Small intestine (tissue), 7 donors: ENCODE measurements at regions not wholly inside any gene's neighbourhood (a gene's known extent, or its start where the extent isn't known, plus 50 kb on each side); places are given as distances from the start of the nearest gene placed in this dataset.
"Not testable (repeated sequence)": the region's sequence is repeated elsewhere in the genome, so short reads cannot be mapped to it uniquely, and the experiment has no call there.

Experiments used
- DNase-seq, 2 donors: peaks; one replicate each; pipeline versions ENCODE4 v3.0.0 to v3.0.0-alpha.2; 2013
- FAIRE-seq: peaks from 2 replicates; lab custom pipeline; 2012; peaks lifted over from hg19 to GRCh38; lab: Jason Lieb, UNC
- H3K27ac ChIP-seq, 3 donors: one replicate each; pipeline ENCODE4 v1.5.1; 2013; ENCODE audit warnings: low read length in 2 of 3, mild to moderate bottlenecking in 2 of 3, control low read depth in 1 of 3, inconsistent platforms in 1 of 3, low read depth in 1 of 3, moderate library complexity in 1 of 3
- H3K27me3 ChIP-seq, 3 donors: one replicate each; pipeline ENCODE4 v1.6.1; 2013; ENCODE audit warnings: low read length in 3 of 3, inconsistent platforms in 1 of 3; ENCODE audit not compliant: control insufficient read depth in 3 of 3, insufficient read depth in 3 of 3
- H3K36me3 ChIP-seq, 3 donors: one replicate each; pipeline ENCODE4 v1.6.1; 2013; ENCODE audit warnings: low read length in 3 of 3, inconsistent platforms in 1 of 3, low read depth in 1 of 3, mild to moderate bottlenecking in 1 of 3, moderate library complexity in 1 of 3; ENCODE audit not compliant: control insufficient read depth in 3 of 3, insufficient read depth in 2 of 3
- H3K4me1 ChIP-seq, 3 donors: one replicate each; pipeline ENCODE4 v1.6.1; 2013; ENCODE audit warnings: low read length in 2 of 3, inconsistent platforms in 1 of 3, low read depth in 1 of 3, mild to moderate bottlenecking in 1 of 3, moderate library complexity in 1 of 3; ENCODE audit not compliant: control insufficient read depth in 3 of 3, insufficient read depth in 2 of 3
- H3K4me3 ChIP-seq, 3 donors: one replicate each; pipeline ENCODE4 v1.5.1; 2013; ENCODE audit warnings: low read length in 3 of 3, control low read depth in 1 of 3, inconsistent platforms in 1 of 3, low read depth in 1 of 3, mild to moderate bottlenecking in 1 of 3, moderate library complexity in 1 of 3
- H3K9me3 ChIP-seq, 2 donors: one replicate each; pipeline ENCODE4 v1.6.1; 2013; ENCODE audit warnings: low read depth in 1 of 2, low read length in 1 of 2; ENCODE audit not compliant: control insufficient read depth in 2 of 2, insufficient read depth in 1 of 2
- WGBS, 3 donors: extraction: QIAGEN DNeasy Blood & Tissue Kit; methylation state at CpG; one replicate each; pipeline ENCODE4 v1.1.7; 2013; 5-methylcytosine and 5-hydroxymethylcytosine counted together
- donor health status: healthy with polysubstance abuse.
- donor health status: control.
- donor health status: control.
- donor health status: Bipolar disorder and iron deficiency.
- donor health status: healthy.

DNA sequence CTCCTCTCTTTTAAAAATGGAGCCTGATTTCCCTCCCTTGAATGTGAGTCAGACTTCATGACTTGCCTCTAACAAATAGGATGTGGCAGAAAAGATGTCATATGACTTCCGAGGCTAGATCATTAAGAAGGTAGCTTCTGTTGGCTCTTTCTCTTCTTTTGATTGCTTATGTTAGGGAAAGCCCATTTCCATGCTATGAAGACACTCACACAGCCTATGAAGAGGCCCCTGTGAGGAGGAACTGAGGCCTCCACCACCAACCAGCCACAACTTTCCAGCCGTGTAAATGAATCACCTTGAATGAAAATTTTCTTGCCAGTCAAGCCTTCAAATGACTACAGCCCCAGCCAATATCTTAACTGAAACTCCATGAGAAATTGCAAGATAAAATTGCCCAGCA lies 413.4 kb downstream of the TMEM38B start:
- no peaks in the 10 kb centered on the region for H3K4me1 ChIP-seq
- FAIRE-seq (no peak), DNase-seq (no peak)
- WGBS, 3 donors = 34 to 70% (median 68%) methylated on average over 2 of the region's 2 CpGs
- H3K27me3 ChIP-seq = no peaks in the 10 kb centered on the region
- H3K27ac ChIP-seq = no peak overlapping the region
- H3K9me3 ChIP-seq = no peaks in the 10 kb centered on the region
- H3K4me3 ChIP-seq = no peak overlapping the region
- no peaks in the 10 kb centered on the region for H3K36me3 ChIP-seq

- H3K4me1 ChIP-seq, DNase-seq, H3K9me3 ChIP-seq, FAIRE-seq, H3K27me3 ChIP-seq, H3K36me3 ChIP-seq, H3K4me3 ChIP-seq, H3K27ac ChIP-seq: not testable (repeated sequence)
- 39 to 77% (median 62%) methylated on average over 3 of the region's 3 CpGs for WGBS, 3 donors
Measured at GRCh38 chr9:106109706-106110105, 415.4 kb downstream of the TMEM38B start.

DNA sequence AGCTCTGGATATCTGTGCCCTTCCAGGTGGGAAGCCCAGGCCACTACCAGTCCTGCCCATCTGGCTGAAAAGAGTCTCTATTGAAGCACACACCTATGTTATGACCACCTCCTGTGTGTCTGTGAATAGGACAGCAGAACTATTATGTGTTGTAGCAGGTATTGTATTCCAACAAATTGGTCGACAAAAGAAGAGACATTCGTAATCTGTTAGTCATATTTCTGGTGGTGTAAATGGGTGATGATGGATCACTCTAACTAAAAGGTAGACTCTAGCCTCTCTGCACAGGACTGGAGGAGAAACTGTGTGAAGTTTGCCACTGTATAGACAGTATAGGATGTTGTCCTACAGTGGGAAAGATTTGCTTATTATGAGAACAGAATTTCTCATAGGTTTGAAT lies 416.1 kb downstream of the TMEM38B start:
- DNase-seq = no peak
- H3K27me3 ChIP-seq = no peaks in the 10 kb centered on the region
- no peak overlapping the region for H3K27ac ChIP-seq
- FAIRE-seq = no peak
- 87 to 95% (median 94%) methylated on average over 2 of the region's 2 CpGs for WGBS, 3 donors
- no peaks in the 10 kb centered on the region for H3K4me1 ChIP-seq
- H3K4me3 ChIP-seq = no peak overlapping the region
- no peaks in the 10 kb centered on the region for H3K36me3 ChIP-seq
- H3K9me3 ChIP-seq = no peaks in the 10 kb centered on the region

DNA sequence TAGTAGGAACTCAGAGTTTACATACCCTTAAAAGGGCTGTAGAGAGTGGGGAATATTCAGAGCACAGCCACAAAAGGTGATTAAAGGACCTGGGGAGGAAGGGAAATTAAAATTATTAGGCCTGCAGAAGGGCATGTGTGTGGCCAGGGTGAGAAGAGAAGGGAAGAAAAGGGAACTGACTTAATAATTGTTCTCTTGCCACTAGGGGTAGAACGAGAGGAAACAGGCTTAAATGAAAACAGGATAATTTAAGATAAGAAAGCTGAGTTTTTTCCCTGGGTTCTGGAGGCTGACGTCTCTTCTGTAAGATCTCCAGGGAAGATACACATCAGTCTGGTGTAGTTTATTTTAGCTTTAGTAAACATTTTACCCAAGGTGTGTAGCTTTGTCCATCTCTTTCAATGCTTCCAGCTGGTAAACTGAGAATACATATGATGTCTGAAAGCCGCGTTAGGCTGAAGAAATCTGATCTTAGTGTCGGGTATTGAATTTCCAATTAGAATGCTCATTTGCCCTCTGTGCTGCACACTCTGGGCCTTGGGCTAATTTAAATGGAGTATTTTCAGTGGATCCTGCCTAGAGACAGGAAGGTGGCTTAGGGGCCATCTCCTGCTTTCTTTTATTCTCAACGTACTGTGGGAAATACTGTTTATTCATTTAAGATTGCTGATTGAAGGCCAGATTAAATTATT lies 416.8 kb downstream of the TMEM38B start:
- Histone ChIP-seq H3K4me3 (no peak overlapping the region), H3K4me1 (no peaks in the 10 kb centered on the region), H3K27ac (no peak overlapping the region), H3K36me3 (no peaks in the 10 kb centered on the region), H3K9me3 (no peaks in the 10 kb centered on the region), H3K27me3 (no peaks in the 10 kb centered on the region)
- FAIRE-seq (no peak), DNase-seq (no peak)
- 34 to 50% (median 43%) methylated on average over 6 of the region's 6 CpGs for WGBS, 3 donors

DNA sequence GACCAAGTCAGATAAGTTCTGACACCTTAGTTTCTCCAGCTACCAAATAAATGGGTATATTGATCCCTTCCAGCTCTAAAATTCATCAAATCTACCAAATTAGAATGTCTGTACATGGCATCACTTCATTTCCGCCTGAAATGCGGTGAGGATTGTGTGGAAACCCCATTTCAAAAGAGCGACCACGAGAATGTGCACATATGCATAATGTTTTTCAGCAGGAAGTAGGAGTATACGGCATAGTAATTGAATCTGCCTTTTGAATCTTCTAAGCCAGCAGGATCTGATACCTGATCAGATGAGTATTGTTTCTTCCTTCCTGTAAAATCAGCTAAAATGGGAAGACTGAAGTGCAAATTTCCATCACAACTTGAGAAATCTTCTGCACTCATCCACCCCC lies 418.6 kb downstream of the TMEM38B start:
- no peaks in the 10 kb centered on the region for H3K27me3 ChIP-seq
- no peak overlapping the region for H3K4me3 ChIP-seq
- H3K36me3 ChIP-seq = no peaks in the 10 kb centered on the region
- H3K27ac ChIP-seq = no peak overlapping the region
- FAIRE-seq = no peak
- no peak for DNase-seq
- no peaks in the 10 kb centered on the region for H3K9me3 ChIP-seq
- H3K4me1 ChIP-seq = no peaks in the 10 kb centered on the region
- 88 to 91% (median 89%) methylated on average over 5 of the region's 5 CpGs for WGBS, 3 donors

- 75 to 92% (median 87%) methylated on average over 3 of the region's 3 CpGs for WGBS, 3 donors
- no peak overlapping the region for H3K4me3 ChIP-seq
- no peak for DNase-seq
- no peaks in the 10 kb centered on the region for H3K4me1 ChIP-seq
- no peak for FAIRE-seq
- H3K9me3 ChIP-seq = no peaks in the 10 kb centered on the region
- no peaks in the 10 kb centered on the region for H3K36me3 ChIP-seq
- no peak overlapping the region for H3K27ac ChIP-seq
- no peaks in the 10 kb centered on the region for H3K27me3 ChIP-seq
Measured at GRCh38 chr9:106119176-106119575, 424.8 kb downstream of the TMEM38B start.

GRCh38 chr9:106120071-106120470 lies 425.7 kb downstream of the TMEM38B start:
- Histone ChIP-seq H3K36me3 (no peaks in the 10 kb centered on the region), H3K27me3 (no peaks in the 10 kb centered on the region), H3K4me3 (no peak overlapping the region), H3K9me3 (no peaks in the 10 kb centered on the region), H3K27ac (no peak overlapping the region), H3K4me1 (no peaks in the 10 kb centered on the region)
- FAIRE-seq (no peak), DNase-seq (no peak)
- WGBS, 3 donors = 89 to 91% (median 90%) methylated on average over 10 of the region's 10 CpGs

DNA sequence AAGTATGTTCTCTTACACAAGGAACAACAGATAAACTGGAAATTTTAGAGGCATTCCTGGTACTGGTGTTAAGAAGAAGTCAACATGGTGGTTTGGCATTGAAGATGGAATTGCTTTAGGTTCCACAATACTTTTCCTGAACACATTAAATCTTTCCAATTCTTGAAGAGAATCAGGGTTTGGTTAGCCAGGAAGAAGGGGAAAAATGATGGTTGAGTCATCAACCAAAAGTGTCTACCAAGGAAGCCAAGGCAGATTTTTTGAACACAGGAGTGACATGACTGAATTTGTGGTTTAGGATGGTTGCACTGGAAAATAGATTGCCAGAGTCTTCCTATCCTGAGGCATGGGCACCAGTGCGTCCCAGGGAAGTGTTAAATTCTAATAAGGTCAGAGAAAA lies 433.4 kb downstream of the TMEM38B start:
- no peaks in the 10 kb centered on the region for H3K9me3 ChIP-seq
- no peaks in the 10 kb centered on the region for H3K27me3 ChIP-seq
- H3K27ac ChIP-seq = no peak overlapping the region
- H3K4me3 ChIP-seq = no peak overlapping the region
- DNase-seq = no peak
- H3K4me1 ChIP-seq = no peaks in the 10 kb centered on the region
- WGBS, 3 donors = 58 to 85% (median 59%) methylated on average over 1 of the region's 1 CpG
- no peaks in the 10 kb centered on the region for H3K36me3 ChIP-seq
- no peak for FAIRE-seq

DNA sequence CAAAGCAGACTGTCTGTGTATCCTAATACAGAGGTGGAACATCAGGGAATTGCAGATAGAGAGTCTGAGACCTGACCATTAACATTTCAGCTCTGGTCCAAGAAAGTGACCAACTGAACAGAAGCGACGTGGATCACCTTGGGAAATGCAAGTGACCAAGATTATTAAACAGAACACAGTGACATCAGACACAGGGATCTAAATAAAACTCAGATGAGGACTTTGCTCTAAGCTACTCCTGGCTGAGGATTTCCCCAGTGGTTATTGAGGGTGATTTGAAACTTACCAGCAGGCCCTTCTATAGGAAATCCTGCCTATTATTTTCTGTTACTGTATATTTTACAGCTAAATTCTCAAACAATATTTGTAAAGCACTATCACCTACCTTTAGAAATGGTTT lies 436.0 kb downstream of the TMEM38B start:
- no peaks in the 10 kb centered on the region for H3K9me3 ChIP-seq
- no peaks in the 10 kb centered on the region for H3K36me3 ChIP-seq
- WGBS, 3 donors = 79 to 85% (median 85%) methylated on average over 2 of the region's 2 CpGs
- no peaks in the 10 kb centered on the region for H3K27me3 ChIP-seq
- FAIRE-seq (no peak), DNase-seq (no peak)
- H3K4me3 ChIP-seq = no peak overlapping the region
- H3K4me1 ChIP-seq = no peaks in the 10 kb centered on the region
- H3K27ac ChIP-seq = no peak overlapping the region
